Mesendoderm (in vitro differentiated cells): ENCODE measurements at regions not wholly inside any gene's neighbourhood (a gene's known extent, or its start where the extent isn't known, plus 50 kb on each side); places are given as distances from the start of the nearest gene placed in this dataset.
A peak's percentile ranks its signal among the peaks of the same experiment; 100 is the strongest.

Experiments used
- DNase-seq: peaks from one replicate; pipeline ENCODE4 v3.0.0; 2013
- H2AK5ac ChIP-seq: 2 replicates; pipeline ENCODE4 v1.6.1; 2013; ENCODE audit warnings: low read length, inconsistent platforms
- H2BK120ac ChIP-seq: 2 replicates; pipeline ENCODE4 v1.6.1; 2013; ENCODE audit warnings: low read depth, mild to moderate bottlenecking, low read length, moderate library complexity, mixed read lengths
- H2BK15ac ChIP-seq: replicated peaks from 2 replicates; pipeline ENCODE4 v1.6.1; 2013; ENCODE audit warnings: low read depth, mild to moderate bottlenecking, moderate library complexity
- H2BK5ac ChIP-seq: 2 replicates; pipeline ENCODE4 v1.6.1; 2013; ENCODE audit warnings: low read length, inconsistent platforms
- H3K18ac ChIP-seq: 2 replicates; pipeline ENCODE4 v1.6.1; 2013; ENCODE audit warnings: mild to moderate bottlenecking, low read length, mixed read lengths
- H3K23ac ChIP-seq: one replicate; pipeline ENCODE4 v1.6.1; 2013; ENCODE audit warnings: low read length
- H3K27ac ChIP-seq: 2 replicates; pipeline ENCODE4 v1.5.1; 2013; ENCODE audit warnings: low read depth, mild to moderate bottlenecking, inconsistent platforms, low read length, moderate library complexity
- H3K27me3 ChIP-seq: 2 replicates; pipeline ENCODE4 v1.6.1; 2013; ENCODE audit warnings: low read length, control low read depth, mild to moderate bottlenecking, inconsistent platforms; ENCODE audit not compliant: insufficient read depth, poor library complexity
- H3K36me3 ChIP-seq: 2 replicates; pipeline ENCODE4 v1.6.1; 2013; ENCODE audit warnings: low read length, inconsistent platforms; ENCODE audit not compliant: control insufficient read depth, insufficient read depth
- H3K4ac ChIP-seq: one replicate; pipeline ENCODE4 v1.6.1; 2013; ENCODE audit warnings: low read depth, mild to moderate bottlenecking, low read length, moderate library complexity
- H3K4me1 ChIP-seq: 2 replicates; pipeline ENCODE4 v1.6.1; 2013; ENCODE audit warnings: low read depth, low read length, inconsistent platforms; ENCODE audit not compliant: control insufficient read depth
- H3K4me2 ChIP-seq: 2 replicates; pipeline ENCODE4 v1.6.1; 2013; ENCODE audit warnings: low read length
- H3K4me3 ChIP-seq: 2 replicates; pipeline ENCODE4 v1.5.1; 2013; ENCODE audit warnings: mild to moderate bottlenecking, low read length
- H3K56ac ChIP-seq: one replicate; pipeline ENCODE4 v1.6.1; 2013; ENCODE audit warnings: low read length
- H3K79me1 ChIP-seq: 2 replicates; pipeline ENCODE4 v1.6.1; 2013; ENCODE audit warnings: low read length, inconsistent platforms
- H3K79me2 ChIP-seq: 2 replicates; pipeline ENCODE4 v1.6.1; 2013; ENCODE audit warnings: mild to moderate bottlenecking, low read length; ENCODE audit not compliant: control insufficient read depth, insufficient read depth
- H3K9ac ChIP-seq: 2 replicates; pipeline ENCODE4 v1.6.1; 2013; ENCODE audit warnings: low read length, inconsistent platforms
- H4K5ac ChIP-seq: one replicate; pipeline ENCODE4 v1.6.1; 2013; ENCODE audit warnings: low read length
- H4K8ac ChIP-seq: one replicate; pipeline ENCODE4 v1.6.1; 2013; ENCODE audit warnings: low read depth, mild to moderate bottlenecking, control low read depth, low read length, moderate library complexity
- WGBS: extraction: QIAGEN DNeasy Blood & Tissue Kit; methylation state at CpG from one replicate; pipeline ENCODE4 v1.1.7; 2013; ENCODE audit warnings: low lambda C conversion rate, missing lambda C conversion rate; ENCODE audit not compliant: insufficient coverage; ENCODE audit errors: extremely low coverage; 5-methylcytosine and 5-hydroxymethylcytosine counted together

DNA sequence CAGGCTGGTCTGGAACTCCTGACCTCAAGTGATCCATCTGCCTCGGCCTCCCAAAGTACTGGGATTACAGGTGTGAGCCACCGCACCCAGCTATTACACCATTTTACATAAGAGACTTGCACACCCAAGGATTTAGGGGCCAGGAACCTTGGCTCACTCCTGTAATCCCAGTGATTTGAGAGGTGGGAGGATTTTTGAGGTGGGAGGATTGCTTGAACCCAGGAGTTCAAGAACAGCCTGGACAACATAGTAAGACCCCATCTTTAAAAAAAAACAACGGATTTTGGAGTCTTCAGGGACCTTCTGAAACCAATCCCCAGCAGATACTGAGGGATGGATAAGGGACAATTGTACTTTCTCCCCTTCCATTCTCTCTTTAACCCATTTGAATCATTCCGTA lies 55.3 kb upstream of the PIM1 start:
- Histone ChIP-seq H3K4me2 (no peak overlapping the region), H2BK5ac (no peak overlapping the region), H3K27ac (no peak overlapping the region), H3K4me3 (no peak overlapping the region), H2AK5ac (no peak overlapping the region), H4K5ac (no peak overlapping the region), H2BK120ac (no peak overlapping the region), H3K27me3 (no peaks in the 10 kb centered on the region), H3K79me2 (no peaks in the 10 kb centered on the region), H3K18ac (no peak overlapping the region), H3K23ac (no peak overlapping the region), H3K36me3 (no peaks in the 10 kb centered on the region), H3K9ac (no peak overlapping the region), H3K56ac (peak overlapping the region; percentile 42), H3K79me1 (no peaks in the 10 kb centered on the region), H3K4ac (no peak overlapping the region), H4K8ac (no peak overlapping the region), H2BK15ac (no peak overlapping the region), H3K4me1 (peaks cover 8% of the 10 kb centered on the region)
- DNase-seq = no peak
- WGBS = no CpG with 5 or more reads among the region's 4 CpGs

DNA sequence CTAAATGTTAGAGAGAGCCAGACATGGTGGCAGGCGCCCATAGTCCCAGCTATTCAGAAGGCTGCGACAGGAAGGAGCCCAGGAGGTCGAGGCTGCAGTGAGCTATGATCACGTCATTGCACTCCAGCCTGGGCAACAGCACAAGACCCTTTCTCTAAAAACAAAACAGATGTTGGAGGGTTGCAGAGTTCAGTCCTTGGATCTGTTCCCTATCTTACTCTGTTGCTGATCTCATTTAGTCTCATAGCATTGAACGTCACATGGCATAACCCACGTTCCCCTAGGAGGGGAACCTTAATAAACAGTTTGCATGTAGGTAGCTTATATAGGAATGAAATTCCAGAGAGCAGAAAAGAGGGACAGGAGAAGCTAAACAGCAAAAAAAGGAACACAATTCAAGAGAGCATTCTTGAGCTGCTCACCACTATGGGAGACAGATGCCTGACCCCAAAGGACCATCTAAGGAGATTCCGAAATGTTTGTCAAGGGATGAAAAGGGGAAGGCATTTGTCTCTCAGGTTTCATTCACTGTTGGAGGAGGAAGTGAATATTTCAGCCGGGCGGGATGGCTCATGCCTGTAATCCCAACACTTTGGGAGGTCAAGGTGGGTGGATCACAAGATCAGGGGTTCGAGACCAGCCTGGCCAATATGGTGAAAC lies 54.6 kb upstream of the PIM1 start:
- Histone ChIP-seq H4K5ac (no peak overlapping the region), H2BK15ac (no peak overlapping the region), H3K4me3 (no peak overlapping the region), H3K27ac (no peak overlapping the region), H3K4me1 (peaks cover 5% of the 10 kb centered on the region), H3K4ac (no peak overlapping the region), H3K56ac (peak overlapping the region; percentile 1), H3K23ac (no peak overlapping the region), H2BK5ac (no peak overlapping the region), H3K4me2 (no peak overlapping the region), H4K8ac (no peak overlapping the region), H3K79me2 (no peaks in the 10 kb centered on the region), H2AK5ac (no peak overlapping the region), H3K9ac (no peak overlapping the region), H3K36me3 (no peaks in the 10 kb centered on the region), H2BK120ac (no peak overlapping the region), H3K18ac (peak overlapping the region; percentile 54), H3K79me1 (no peaks in the 10 kb centered on the region), H3K27me3 (no peaks in the 10 kb centered on the region)
- DNase-seq = no peak
- WGBS = no CpG with 5 or more reads among the region's 10 CpGs

DNA sequence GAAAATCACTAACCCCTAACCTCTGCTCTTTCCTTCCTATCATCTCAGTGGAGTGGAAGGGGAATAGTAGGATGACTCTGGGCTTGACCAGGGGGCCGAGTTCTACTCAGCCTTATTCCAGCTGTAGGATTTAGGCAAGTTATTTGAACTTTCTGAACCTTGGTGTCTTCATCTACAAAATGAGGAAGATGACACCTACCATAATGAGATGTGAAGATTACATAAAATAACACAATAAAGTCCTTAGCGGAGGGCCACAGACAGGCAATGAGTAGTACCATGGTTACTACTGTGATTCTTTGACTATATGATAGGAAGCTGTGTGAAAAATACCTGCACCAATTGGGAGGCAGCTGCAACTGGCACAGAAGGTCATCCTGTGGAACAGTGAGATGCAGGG lies 53.6 kb upstream of the PIM1 start:
- H2BK120ac ChIP-seq = no peak overlapping the region
- no peak overlapping the region for H4K8ac ChIP-seq
- no peak overlapping the region for H3K9ac ChIP-seq
- no peaks in the 10 kb centered on the region for H3K79me1 ChIP-seq
- H3K18ac ChIP-seq = no peak overlapping the region
- H2BK5ac ChIP-seq = no peak overlapping the region
- DNase-seq = no peak
- H3K23ac ChIP-seq = no peak overlapping the region
- H3K4ac ChIP-seq = no peak overlapping the region
- H3K36me3 ChIP-seq = no peaks in the 10 kb centered on the region
- H3K4me2 ChIP-seq = no peak overlapping the region
- H3K4me3 ChIP-seq = no peak overlapping the region
- H3K27me3 ChIP-seq = no peaks in the 10 kb centered on the region
- no CpG with 5 or more reads among the region's 2 CpGs for WGBS
- H3K79me2 ChIP-seq = no peaks in the 10 kb centered on the region
- no peaks in the 10 kb centered on the region for H3K4me1 ChIP-seq
- no peak overlapping the region for H2AK5ac ChIP-seq
- H2BK15ac ChIP-seq = no peak overlapping the region
- no peak overlapping the region for H3K56ac ChIP-seq
- H3K27ac ChIP-seq = no peak overlapping the region
- H4K5ac ChIP-seq = no peak overlapping the region

DNA sequence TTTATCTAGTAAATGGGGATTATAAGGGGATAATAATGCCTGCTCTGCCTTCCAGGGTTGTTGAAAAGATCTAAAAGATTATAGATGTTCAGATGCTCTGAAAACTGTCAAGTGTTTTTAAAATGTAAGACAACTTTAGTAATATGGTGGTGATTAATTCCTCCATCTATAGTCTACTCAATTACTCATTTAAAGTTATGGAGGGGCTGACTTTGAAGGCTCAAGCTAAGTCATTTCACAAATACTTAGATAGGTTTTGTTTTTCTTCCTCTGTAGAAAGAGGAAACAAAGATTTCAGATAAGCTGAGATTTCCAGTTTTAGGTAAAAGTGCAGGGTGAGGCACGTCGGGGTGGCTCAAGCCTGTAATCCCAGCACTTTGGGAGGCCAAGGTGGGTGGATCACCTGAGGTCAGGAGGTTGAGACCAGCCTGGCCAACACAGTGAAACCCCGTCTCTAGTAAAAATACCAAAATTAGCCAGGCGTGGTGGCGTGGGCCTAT lies 50.5 kb upstream of the PIM1 start:
- Histone ChIP-seq H2BK15ac (no peak overlapping the region), H3K56ac (no peak overlapping the region)

More for the DNA sequence above, 50.5 kb upstream of the PIM1 start:
- Histone ChIP-seq H2AK5ac (no peak overlapping the region), H4K8ac (no peak overlapping the region), H3K4me1 (peaks cover 6% of the 10 kb centered on the region), H3K79me2 (no peaks in the 10 kb centered on the region), H4K5ac (no peak overlapping the region), H3K79me1 (no peaks in the 10 kb centered on the region), H3K27ac (no peak overlapping the region), H3K4ac (no peak overlapping the region), H2BK5ac (no peak overlapping the region), H3K27me3 (no peaks in the 10 kb centered on the region), H3K36me3 (no peaks in the 10 kb centered on the region), H3K4me3 (no peak overlapping the region), H3K18ac (no peak overlapping the region), H3K23ac (no peak overlapping the region), H2BK120ac (no peak overlapping the region), H3K9ac (no peak overlapping the region), H3K4me2 (no peak overlapping the region)
- no CpG with 5 or more reads among the region's 5 CpGs for WGBS
- DNase-seq = no peak
